K562 (cell line): ENCODE measurements at regions not wholly inside any gene's neighbourhood (a gene's known extent, or its start where the extent isn't known, plus 50 kb on each side); places are given as distances from the start of the nearest gene placed in this dataset.

Source experiments
- CREB3L1 ChIP-seq: fragments of 450-650 bp; IDR thresholded peaks from 2 replicates; pipeline ENCODE4 v1.6.1; 2014; ENCODE audit warnings: low read depth, mild to moderate bottlenecking, moderate library complexity, borderline replicate concordance
- CTCF ChIP-seq, 3 experiments: IDR thresholded peaks in 2 of 3; conservative IDR thresholded peaks in 1 of 3; 2 replicates each; pipeline ENCODE4 v1.5.1; 2011 to 2012; ENCODE audit warnings: low read length in 3 of 3, mild to moderate bottlenecking in 3 of 3, control low read depth in 2 of 3, improper control_type of control experiment in 1 of 3, inconsistent platforms in 1 of 3, low read depth in 1 of 3, mixed read lengths in 1 of 3, moderate library complexity in 1 of 3; ENCODE audit not compliant: insufficient read depth in 2 of 3
- FOXK2 ChIP-seq, 2 experiments: fragments of 450-650 bp; IDR thresholded peaks in 1 of 2; conservative IDR thresholded peaks in 1 of 2; 2 replicates each; pipeline ENCODE4 v1.6.1; 2016; ENCODE audit warnings: low read depth in 2 of 2, mild to moderate bottlenecking in 1 of 2
- POLR2AphosphoS5 ChIP-seq: IDR thresholded peaks from 2 replicates; pipeline ENCODE4 v1.6.1; 2011; ENCODE audit warnings: mild to moderate bottlenecking, low read depth, low read length, moderate library complexity; ENCODE audit not compliant: control insufficient read depth, insufficient read depth
- SOX6 ChIP-seq: fragments of 450-650 bp; IDR thresholded peaks from 2 replicates; pipeline ENCODE4 v1.6.1; 2014; ENCODE audit warnings: mild to moderate bottlenecking
- TCF3 ChIP-seq: sonication (generic); formaldehyde crosslinking; IDR thresholded peaks from 2 replicates; pipeline ENCODE4 v1.4.0; 2020; ENCODE audit warnings: mild to moderate bottlenecking, missing genetic modification reagents
- ZNF668 ChIP-seq: fragments of 250-450 bp; sonication (Bioruptor Pico); IDR thresholded peaks from 2 replicates; pipeline ENCODE4 v1.8.0; 2022; ENCODE audit warnings: mild to moderate bottlenecking, inconsistent platforms

GRCh38 chr7:41391818-41392217, 311.1 kb downstream of the INHBA start:
- TF ChIP-seq FOXK2 (conservative IDR thresholded peaks at IDR 0.05 in 1 of 2, IDR thresholded peaks at IDR 0.05 in 1 of 2; ENCODE audit: low read depth in 2 of 2) (no peak), CTCF (IDR thresholded peaks at IDR 0.05 in 2 of 3, conservative IDR thresholded peaks at IDR 0.05 in 1 of 3; ENCODE audit: insufficient read depth in 2 of 3, low read depth in 1 of 3, low read length in 3 of 3) (no peak), SOX6 (no peak), TCF3 (CRISPR knock-in tag) (no peak), CREB3L1 (no peak), POLR2AphosphoS5 (no peak), ZNF668 (CRISPR knock-in tag) (no peak)
